ENCODE measurements at regions not wholly inside any gene's neighbourhood (a gene's known extent, or its start where the extent isn't known, plus 50 kb on each side); places are given as distances from the start of the nearest gene placed in this dataset.
"Not testable (repeated sequence)": the region's sequence is repeated elsewhere in the genome, so short reads cannot be mapped to it uniquely, and the experiment has no call there.

- no peak for DNase-seq
Measured at GRCh38 chr5:6321078-6321477, 57.3 kb downstream of the MED10 start.

- DNase-seq: peak; percentile 72
Measured at GRCh38 chr5:6319116-6319515, 59.2 kb downstream of the MED10 start.

GRCh38 chr5:6317116-6317798, 61.1 kb downstream of the MED10 start:
- no peak for DNase-seq

- DNase-seq: no peak
Measured at GRCh38 chr5:6315580-6315979, 62.8 kb downstream of the MED10 start.

GRCh38 chr5:6311568-6312501, 66.5 kb downstream of the MED10 start:
- no peak for DNase-seq

- DNase-seq: no peak
Measured at GRCh38 chr5:6309949-6310348, 68.4 kb downstream of the MED10 start.

- DNase-seq: no peak
Measured at GRCh38 chr5:6308683-6309082, 69.7 kb downstream of the MED10 start.

- DNase-seq: peak; percentile 68
Measured at GRCh38 chr5:6307304-6307703, 71.0 kb downstream of the MED10 start.

- no peak for DNase-seq
Measured at GRCh38 chr5:6305853-6306252, 72.5 kb downstream of the MED10 start.

- DNase-seq: no peak
Measured at GRCh38 chr5:6302684-6303083, 75.7 kb downstream of the MED10 start.

GRCh38 chr5:6302075-6302474, 76.3 kb downstream of the MED10 start:
- peak; percentile 60 for DNase-seq

- DNase-seq: no peak
Measured at GRCh38 chr5:6296524-6296923, 81.8 kb downstream of the MED10 start.

- peak; percentile 73 for DNase-seq
Measured at GRCh38 chr5:6291961-6292360, 86.4 kb downstream of the MED10 start.

- no peak for DNase-seq
Measured at GRCh38 chr5:6289239-6289638, 89.1 kb downstream of the MED10 start.

- DNase-seq: no peak
Measured at GRCh38 chr5:6287176-6287575, 91.2 kb downstream of the MED10 start.

- no peak for DNase-seq
Measured at GRCh38 chr5:6286404-6286803, 91.9 kb downstream of the MED10 start.

GRCh38 chr5:6284491-6284890, 93.9 kb downstream of the MED10 start:
- not testable (repeated sequence) for DNase-seq

GRCh38 chr5:6282352-6282751, 96.0 kb downstream of the MED10 start:
- DNase-seq: no peak

GRCh38 chr5:6281818-6282217, 96.5 kb downstream of the MED10 start:
- DNase-seq: no peak

GRCh38 chr5:6280425-6281100, 97.8 kb downstream of the MED10 start:
- no peak for DNase-seq

- no peak for DNase-seq
Measured at GRCh38 chr5:6279607-6280006, 98.7 kb downstream of the MED10 start.

- no peak for DNase-seq
Measured at GRCh38 chr5:6274846-6275543, 103.4 kb downstream of the MED10 start.

- DNase-seq: no peak
Measured at GRCh38 chr5:6273749-6274148, 104.6 kb downstream of the MED10 start.
